ENCODE measurements at regions not wholly inside any gene's neighbourhood (a gene's known extent, or its start where the extent isn't known, plus 50 kb on each side); places are given as distances from the start of the nearest gene placed in this dataset.

DNA sequence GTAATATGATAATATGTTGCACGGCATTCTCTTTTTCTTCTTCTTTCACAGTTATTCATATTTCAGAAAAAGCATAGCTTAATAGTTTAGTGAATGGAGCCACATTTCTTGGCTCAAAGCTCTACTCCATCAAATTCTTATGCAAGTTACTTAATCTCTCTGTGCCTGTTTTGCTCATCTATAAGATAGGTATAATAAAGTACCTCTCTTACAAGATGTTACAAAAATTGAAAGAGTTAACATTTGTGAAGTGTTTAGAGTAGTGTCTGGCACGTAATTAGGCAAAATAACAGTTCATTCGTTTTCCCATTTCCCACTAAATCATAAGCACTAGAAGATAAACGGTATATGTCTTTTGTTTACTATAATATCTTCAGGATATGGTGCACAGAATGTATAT lies 1304.4 kb upstream of the EYS start:
- TF ChIP-seq RAD21 (IDR thresholded peaks at IDR 0.05 in 1 of 2, conservative IDR thresholded peaks at IDR 0.05 in 1 of 2; ENCODE audit: low read depth in 2 of 2, low read length in 2 of 2) (no peak), GABPA (IDR thresholded peaks at IDR 0.05; ENCODE audit: borderline replicate concordance, insufficient read depth, low read length) (no peak), HDAC2 (IDR thresholded peaks at IDR 0.05; ENCODE audit: borderline replicate concordance in 1 of 2, low read depth in 2 of 2, low read length in 2 of 2) (no peak), RFX5 (IDR thresholded peaks at IDR 0.05; ENCODE audit: borderline replicate concordance, low read depth, low read length) (no peak), POLR2AphosphoS5 (IDR thresholded peaks at IDR 0.05; ENCODE audit: low read depth, low read length) (no peak), FOSL1 (IDR thresholded peaks at IDR 0.05; ENCODE audit: insufficient read depth, low read depth, low read length) (no peak)
- TF ChIP-seq, protein P1, sequence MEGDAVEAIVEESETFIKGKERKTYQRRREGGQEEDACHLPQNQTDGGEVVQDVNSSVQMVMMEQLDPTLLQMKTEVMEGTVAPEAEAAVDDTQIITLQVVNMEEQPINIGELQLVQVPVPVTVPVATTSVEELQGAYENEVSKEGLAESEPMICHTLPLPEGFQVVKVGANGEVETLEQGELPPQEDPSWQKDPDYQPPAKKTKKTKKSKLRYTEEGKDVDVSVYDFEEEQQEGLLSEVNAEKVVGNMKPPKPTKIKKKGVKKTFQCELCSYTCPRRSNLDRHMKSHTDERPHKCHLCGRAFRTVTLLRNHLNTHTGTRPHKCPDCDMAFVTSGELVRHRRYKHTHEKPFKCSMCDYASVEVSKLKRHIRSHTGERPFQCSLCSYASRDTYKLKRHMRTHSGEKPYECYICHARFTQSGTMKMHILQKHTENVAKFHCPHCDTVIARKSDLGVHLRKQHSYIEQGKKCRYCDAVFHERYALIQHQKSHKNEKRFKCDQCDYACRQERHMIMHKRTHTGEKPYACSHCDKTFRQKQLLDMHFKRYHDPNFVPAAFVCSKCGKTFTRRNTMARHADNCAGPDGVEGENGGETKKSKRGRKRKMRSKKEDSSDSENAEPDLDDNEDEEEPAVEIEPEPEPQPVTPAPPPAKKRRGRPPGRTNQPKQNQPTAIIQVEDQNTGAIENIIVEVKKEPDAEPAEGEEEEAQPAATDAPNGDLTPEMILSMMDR (IDR thresholded peaks at IDR 0.05; ENCODE audit: control extremely low read depth in 1 of 3, insufficient read depth in 1 of 3, low read depth in 1 of 3, low read length in 3 of 3), result no peak

All from H1 (cell line).